Thyroid gland (tissue), 4 donors: ENCODE measurements at regions not wholly inside any gene's neighbourhood (a gene's known extent, or its start where the extent isn't known, plus 50 kb on each side); places are given as distances from the start of the nearest gene placed in this dataset.
A peak's percentile ranks its signal among the peaks of the same experiment; 100 is the strongest.

Source experiments
- DNase-seq, 2 donors: peaks; one replicate each; pipeline ENCODE4 v3.0.0-alpha.2; 2019
- H3K27ac ChIP-seq, 3 donors: fragments of 200-600 bp; sonication (generic); 1 replicate in 2 of 3; 2 replicates in 1 of 3; pipeline ENCODE4 v1.5.1; 2016 to 2019; ENCODE audit warnings: mild to moderate bottlenecking in 1 of 3, moderate library complexity in 1 of 3
- H3K27me3 ChIP-seq: fragments of 200-600 bp; sonication (generic); one replicate; pipeline ENCODE4 v1.5.1; 2019
- H3K36me3 ChIP-seq, 2 donors: fragments of 200-600 bp; sonication (generic); one replicate each; pipeline ENCODE4 v1.5.1; 2016 to 2019
- H3K4me1 ChIP-seq, 2 donors: fragments of 200-600 bp; sonication (generic); one replicate each; pipeline ENCODE4 v1.5.1; 2017 to 2019
- H3K4me3 ChIP-seq, 3 donors: fragments of 200-600 bp; sonication (generic); replicated peaks in 1 of 3; 1 replicate in 2 of 3; 2 replicates in 1 of 3; pipeline ENCODE4 v1.5.1; 2016; ENCODE audit warnings: mild to moderate bottlenecking in 1 of 3
- H3K9me3 ChIP-seq: fragments of 200-600 bp; sonication (generic); one replicate; pipeline ENCODE4 v1.5.1; 2017
- POLR2A ChIP-seq, 2 donors: fragments of 450-650 bp; IDR thresholded peaks; one replicate each; pipeline ENCODE4 v1.6.1; 2017; ENCODE audit warnings: antibody characterized with exemption in 2 of 2, mild to moderate bottlenecking in 2 of 2, moderate library complexity in 1 of 2
- WGBS, 2 donors: methylation state at CpG; one replicate each; pipeline ENCODE4 v1.1.5; 2017; 5-methylcytosine and 5-hydroxymethylcytosine counted together
- intact Hi-C: fragments of 100-400 bp; cut with DNase I; formaldehyde crosslinking; loops from one replicate; pipeline ENCODE4 v1.15.1; 2023
- TF ChIP-seq, protein P1 (sequence below), 6 experiments: fragments of 200-600 bp in 3 of 6; fragments of 450-650 bp in 3 of 6; sonication (generic) in 3 of 6; IDR thresholded peaks; one replicate each; pipeline ENCODE4 v1.5.1; 2016 to 2019; ENCODE audit warnings: antibody characterized with exemption in 6 of 6, mild to moderate bottlenecking in 2 of 6, inconsistent platforms in 1 of 6, moderate library complexity in 1 of 6

DNA sequence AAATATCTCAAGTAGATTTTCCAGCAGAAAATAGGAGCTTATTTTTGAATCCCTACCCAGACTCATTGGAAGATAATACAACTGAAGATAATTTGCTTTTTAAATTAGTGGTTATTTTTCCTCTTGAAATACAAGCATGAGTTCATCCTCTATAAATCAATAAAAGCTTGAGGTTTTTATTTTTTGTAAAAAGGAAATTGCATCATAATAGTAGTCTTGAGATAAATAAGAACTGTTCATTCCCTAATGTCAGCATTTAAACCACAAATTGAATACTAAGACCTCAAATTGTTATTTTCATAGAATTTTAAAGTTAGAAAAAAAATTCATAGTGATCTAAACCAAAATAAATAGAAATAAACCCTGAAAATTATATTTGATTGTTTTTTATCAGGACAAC is 719.1 kb downstream of the CD109 start:
- intact Hi-C loops: no loop called here
- TF ChIP-seq, protein P1, sequence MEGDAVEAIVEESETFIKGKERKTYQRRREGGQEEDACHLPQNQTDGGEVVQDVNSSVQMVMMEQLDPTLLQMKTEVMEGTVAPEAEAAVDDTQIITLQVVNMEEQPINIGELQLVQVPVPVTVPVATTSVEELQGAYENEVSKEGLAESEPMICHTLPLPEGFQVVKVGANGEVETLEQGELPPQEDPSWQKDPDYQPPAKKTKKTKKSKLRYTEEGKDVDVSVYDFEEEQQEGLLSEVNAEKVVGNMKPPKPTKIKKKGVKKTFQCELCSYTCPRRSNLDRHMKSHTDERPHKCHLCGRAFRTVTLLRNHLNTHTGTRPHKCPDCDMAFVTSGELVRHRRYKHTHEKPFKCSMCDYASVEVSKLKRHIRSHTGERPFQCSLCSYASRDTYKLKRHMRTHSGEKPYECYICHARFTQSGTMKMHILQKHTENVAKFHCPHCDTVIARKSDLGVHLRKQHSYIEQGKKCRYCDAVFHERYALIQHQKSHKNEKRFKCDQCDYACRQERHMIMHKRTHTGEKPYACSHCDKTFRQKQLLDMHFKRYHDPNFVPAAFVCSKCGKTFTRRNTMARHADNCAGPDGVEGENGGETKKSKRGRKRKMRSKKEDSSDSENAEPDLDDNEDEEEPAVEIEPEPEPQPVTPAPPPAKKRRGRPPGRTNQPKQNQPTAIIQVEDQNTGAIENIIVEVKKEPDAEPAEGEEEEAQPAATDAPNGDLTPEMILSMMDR (IDR thresholded peaks at IDR 0.05): no peak
- no peak for TF ChIP-seq POLR2A (IDR thresholded peaks at IDR 0.05)
- no peaks in the 10 kb centered on the region for H3K36me3 ChIP-seq
- H3K27ac ChIP-seq: no peak overlapping the region
- no peak for DNase-seq
- no peaks in the 10 kb centered on the region for H3K9me3 ChIP-seq
- no peaks in the 10 kb centered on the region for H3K27me3 ChIP-seq
- H3K4me3 ChIP-seq: no peak overlapping the region
- no peaks in the 10 kb centered on the region for H3K4me1 ChIP-seq

DNA sequence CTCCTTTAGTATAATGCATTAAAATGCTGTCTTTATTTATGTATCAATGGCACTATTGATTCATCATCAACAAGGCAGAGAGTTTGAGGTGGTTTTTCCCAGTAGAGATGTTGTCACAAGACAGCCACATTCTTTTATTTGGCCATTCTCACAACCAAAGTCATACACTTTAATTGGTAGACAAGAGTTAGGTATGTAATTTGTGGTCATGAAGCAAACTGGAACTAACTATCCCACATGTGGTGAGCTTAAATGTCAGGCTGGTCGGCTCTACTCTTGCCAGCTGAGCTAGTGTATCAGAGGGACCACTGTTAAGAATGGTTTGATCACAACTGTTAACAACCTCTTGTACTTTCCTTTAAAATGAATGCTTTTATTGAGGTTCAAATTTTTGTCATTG is 714.6 kb downstream of the CD109 start:
- intact Hi-C loops: no loop called here
- H3K36me3 ChIP-seq: no peaks in the 10 kb centered on the region
- DNase-seq: no peak
- no peak for TF ChIP-seq POLR2A (IDR thresholded peaks at IDR 0.05)
- TF ChIP-seq, protein P1 (IDR thresholded peaks at IDR 0.05): no peak
- no peaks in the 10 kb centered on the region for H3K27me3 ChIP-seq
- H3K27ac ChIP-seq: no peak overlapping the region
- H3K4me3 ChIP-seq: no peak overlapping the region
- H3K4me1 ChIP-seq: no peaks in the 10 kb centered on the region
- H3K9me3 ChIP-seq: no peaks in the 10 kb centered on the region
- 76 to 82% methylated on average over 1 of the region's 1 CpG for WGBS, 2 donors

DNA sequence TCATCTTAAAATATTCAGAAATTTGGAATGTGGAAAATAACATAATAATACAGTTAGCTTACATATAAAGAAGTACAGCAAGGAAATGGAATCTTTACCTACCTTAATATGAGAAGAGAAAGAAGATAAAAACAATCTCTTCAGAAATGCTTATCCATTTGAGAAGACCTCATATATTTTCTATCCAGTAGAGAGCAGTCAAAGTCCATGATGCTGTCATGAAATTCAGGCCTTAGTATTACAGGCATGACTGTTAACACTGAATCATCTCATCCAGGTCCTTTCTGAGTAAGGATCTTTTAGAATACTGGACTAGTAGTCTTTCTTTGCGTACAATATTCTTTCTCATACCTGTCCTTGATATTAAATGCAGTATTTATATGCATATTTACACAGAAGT is 713.4 kb downstream of the CD109 start:
- no peak for DNase-seq
- intact Hi-C loops: no loop called here
- H3K4me3 ChIP-seq: no peak overlapping the region
- no peaks in the 10 kb centered on the region for H3K36me3 ChIP-seq
- no peaks in the 10 kb centered on the region for H3K9me3 ChIP-seq
- H3K27me3 ChIP-seq: no peaks in the 10 kb centered on the region
- WGBS, 2 donors: 0 to 35% methylated on average over 1 of the region's 1 CpG
- no peaks in the 10 kb centered on the region for H3K4me1 ChIP-seq
- no peak overlapping the region for H3K27ac ChIP-seq
- no peak for TF ChIP-seq POLR2A (IDR thresholded peaks at IDR 0.05)
- TF ChIP-seq, protein P1 (IDR thresholded peaks at IDR 0.05): peak in 3 of 6 experiments; percentile 15 to 29 (median 23)

DNA sequence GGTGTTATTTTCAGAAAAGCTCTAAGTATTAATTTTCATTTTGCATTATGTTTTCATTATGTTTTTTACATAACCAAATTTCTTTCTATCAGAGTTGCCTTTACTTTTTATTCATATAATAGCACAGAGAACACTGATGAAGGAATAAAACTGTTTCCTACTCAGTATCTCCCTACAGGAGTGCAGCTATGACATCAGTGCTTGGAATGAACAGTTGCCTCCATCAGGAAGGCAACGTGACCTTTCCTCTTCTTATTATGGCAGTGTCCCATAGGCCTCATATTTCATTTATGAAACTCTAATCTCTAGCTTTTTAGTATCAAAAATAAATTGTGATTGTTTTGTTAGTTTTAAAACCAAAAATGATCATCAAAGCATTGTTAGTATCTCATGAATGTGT is 712.8 kb downstream of the CD109 start:
- H3K27me3 ChIP-seq: no peaks in the 10 kb centered on the region
- no peak overlapping the region for H3K4me3 ChIP-seq
- H3K9me3 ChIP-seq: no peaks in the 10 kb centered on the region
- no peaks in the 10 kb centered on the region for H3K4me1 ChIP-seq
- whole genome bisulfite sequencing, 2 donors: 47 to 64% methylated on average over 1 of the region's 1 CpG
- H3K36me3 ChIP-seq: no peaks in the 10 kb centered on the region
- intact Hi-C loops: no loop called here
- H3K27ac ChIP-seq: no peak overlapping the region
- TF ChIP-seq, protein P1 (IDR thresholded peaks at IDR 0.05): no peak
- no peak for TF ChIP-seq POLR2A (IDR thresholded peaks at IDR 0.05)
- DNase-seq: no peak

DNA sequence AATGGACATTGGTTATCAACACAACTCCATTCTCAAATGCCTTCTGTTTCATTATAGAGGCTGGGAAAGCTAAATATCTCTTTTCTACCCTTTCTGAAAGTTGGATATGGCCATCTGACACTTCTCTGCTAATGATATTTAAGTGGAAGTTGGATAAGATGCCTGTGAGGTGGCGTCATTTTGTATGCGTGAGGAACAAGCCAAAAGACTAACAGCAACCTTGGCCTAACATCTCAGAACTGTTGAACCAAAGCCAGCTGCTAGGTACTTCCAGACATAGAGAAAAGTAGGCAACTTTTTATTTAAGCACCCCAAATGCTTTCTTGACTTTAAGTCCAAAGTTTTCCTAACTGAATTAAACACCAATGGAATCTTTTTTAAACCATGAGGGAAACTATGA is 708.4 kb downstream of the CD109 start:
- Histone ChIP-seq H3K27ac (no peak overlapping the region), H3K4me1 (no peaks in the 10 kb centered on the region), H3K36me3 (no peaks in the 10 kb centered on the region), H3K4me3 (no peak overlapping the region), H3K9me3 (no peaks in the 10 kb centered on the region), H3K27me3 (no peaks in the 10 kb centered on the region)
- TF ChIP-seq POLR2A (IDR thresholded peaks at IDR 0.05): no peak
- TF ChIP-seq, protein P1 (IDR thresholded peaks at IDR 0.05): no peak
- DNase-seq: no peak
- WGBS, 2 donors: 74 to 84% methylated on average over 2 of the region's 2 CpGs
- intact Hi-C loops: no loop called here
